PC-9 (cell line): ENCODE measurements at regions not wholly inside any gene's neighbourhood (a gene's known extent, or its start where the extent isn't known, plus 50 kb on each side); places are given as distances from the start of the nearest gene placed in this dataset.

Experiments
- BruUV-seq: library from RNA; stranded (reverse); fragments of 400-500 nt; replicated peaks from 2 replicates; lab custom pipeline; 2021; lab: Mats Ljungman, UMichigan
- CTCF ChIA-PET: fragments of 300-600 bp; sonication (Branson Sonifier 250); formaldehyde crosslinking; loops from one replicate; lab custom pipeline; 2022; ENCODE audit warnings: antibody characterized with exemption; lab: Charles Lee
- POLR2A ChIA-PET: fragments of 300-600 bp; sonication (Branson Sonifier 250); formaldehyde crosslinking; loops from one replicate; lab custom pipeline; 2022; ENCODE audit warnings: antibody characterized with exemption; ENCODE audit not compliant: unreplicated experiment; lab: Charles Lee
- DNase-seq, 2 experiments: peaks; one replicate each; pipeline versions ENCODE4 v3.0.0 to v3.0.0-alpha.2; 2015 to 2022; ENCODE audit warnings: mixed read lengths in 1 of 2
- H2AFZ ChIP-seq: fragments of 200-600 bp; sonication (generic); 2 replicates; pipeline ENCODE4 v1.8.1; 2017; ENCODE audit warnings: antibody characterized with exemption
- H3F3A ChIP-seq: fragments of 200-600 bp; sonication (generic); 2 replicates; pipeline ENCODE4 v1.8.1; 2017; ENCODE audit warnings: antibody characterized with exemption, mild to moderate bottlenecking, low read depth; ENCODE audit not compliant: insufficient read depth
- H3K27ac ChIP-seq: fragments of 200-600 bp; sonication (generic); 2 replicates; pipeline ENCODE4 v1.6.1; 2016; ENCODE audit warnings: mixed run types
- H3K27me3 ChIP-seq: fragments of 200-600 bp; sonication (generic); 2 replicates; pipeline ENCODE4 v1.6.1; 2016; ENCODE audit warnings: low read depth, mixed run types; ENCODE audit not compliant: insufficient read depth
- H3K36me3 ChIP-seq: fragments of 200-600 bp; sonication (generic); 2 replicates; pipeline ENCODE4 v1.6.1; 2016; ENCODE audit warnings: low read depth, mixed run types
- H3K4me1 ChIP-seq: fragments of 200-600 bp; sonication (generic); replicated peaks from 2 replicates; pipeline ENCODE4 v1.6.1; 2016; ENCODE audit warnings: mixed run types; ENCODE audit not compliant: insufficient read depth
- H3K4me2 ChIP-seq: fragments of 200-600 bp; sonication (generic); 2 replicates; pipeline ENCODE4 v1.6.1; 2017; ENCODE audit warnings: mixed run types
- H3K4me3 ChIP-seq: fragments of 200-600 bp; sonication (generic); 2 replicates; pipeline ENCODE4 v1.6.1; 2016; ENCODE audit warnings: mixed run types
- H3K79me2 ChIP-seq: fragments of 200-600 bp; sonication (generic); 2 replicates; pipeline ENCODE4 v1.6.1; 2017; ENCODE audit warnings: low read depth, mixed run types
- H3K9me2 ChIP-seq: fragments of 200-600 bp; sonication (generic); 2 replicates; pipeline ENCODE4 v1.8.1; 2017; ENCODE audit warnings: mild to moderate bottlenecking; ENCODE audit not compliant: insufficient read depth
- H3K9me3 ChIP-seq: fragments of 200-600 bp; sonication (generic); 2 replicates; pipeline ENCODE4 v1.8.1; 2016; ENCODE audit warnings: low read depth; ENCODE audit not compliant: insufficient read depth
- H4K20me1 ChIP-seq: fragments of 200-600 bp; sonication (generic); 2 replicates; pipeline ENCODE4 v1.8.1; 2017; ENCODE audit not compliant: insufficient read depth
- CTCF ChIP-seq: fragments of 200-600 bp; sonication (generic); conservative IDR thresholded peaks from 2 replicates; pipeline ENCODE4 v1.6.1; 2017; ENCODE audit warnings: mixed run types, antibody characterized with exemption, mild to moderate bottlenecking, moderate library complexity
- EZH2 ChIP-seq: fragments of 200-600 bp; sonication (generic); IDR thresholded peaks from 2 replicates; pipeline ENCODE4 v1.8.0; 2017; ENCODE audit warnings: antibody characterized with exemption, low read depth
- intact Hi-C: fragments of 100-400 bp; cut with micrococcal nuclease; formaldehyde crosslinking; loops from one replicate; pipeline ENCODE4 v1.10.0; 2022; ENCODE audit not compliant: unreplicated experiment

GRCh38 chr2:82674652-82675051 is 1784.4 kb downstream of the SUCLG1 start:
- no peaks in the 10 kb centered on the region for H3K9me3 ChIP-seq
- POLR2A ChIA-PET: no interaction called here
- H3F3A ChIP-seq: no peaks in the 10 kb centered on the region
- no peak overlapping the region for H3K4me3 ChIP-seq
- no TSS peak for BruUV-seq
- CTCF ChIA-PET: no interaction called here
- no peak for TF ChIP-seq CTCF
- no peak for TF ChIP-seq EZH2
- H3K27me3 ChIP-seq: no peaks in the 10 kb centered on the region
- no peak overlapping the region for H2AFZ ChIP-seq
- H3K4me2 ChIP-seq: no peak overlapping the region
- intact Hi-C loops: no loop called here
- H3K79me2 ChIP-seq: no peaks in the 10 kb centered on the region
- H4K20me1 ChIP-seq: no peaks in the 10 kb centered on the region
- DNase-seq: no peak
- no peaks in the 10 kb centered on the region for H3K4me1 ChIP-seq
- H3K27ac ChIP-seq: no peak overlapping the region
- no peaks in the 10 kb centered on the region for H3K36me3 ChIP-seq
- no peaks in the 10 kb centered on the region for H3K9me2 ChIP-seq

DNA sequence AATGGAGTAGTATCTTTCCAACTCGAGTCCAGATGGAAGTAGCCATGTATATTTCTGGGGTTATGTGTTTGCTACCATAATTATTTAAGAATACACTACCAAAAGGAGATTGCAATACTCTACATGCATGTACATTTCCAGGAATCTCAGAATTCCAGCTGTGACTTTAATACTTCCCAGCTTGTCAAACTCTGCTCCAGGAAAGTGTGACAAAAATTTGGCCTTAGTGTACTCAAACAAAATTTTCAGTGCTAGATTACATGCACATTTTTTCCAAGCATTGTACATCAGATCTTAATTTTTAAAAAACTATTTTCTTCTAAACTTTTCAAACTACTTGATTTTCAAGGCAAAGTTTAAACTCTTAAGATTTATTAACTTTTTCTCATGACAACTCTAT is 1791.6 kb downstream of the SUCLG1 start:
- H3K27me3 ChIP-seq: no peaks in the 10 kb centered on the region
- ChIA-PET CTCF (no interaction called here), POLR2A (no interaction called here)
- H4K20me1 ChIP-seq: no peaks in the 10 kb centered on the region
- no peaks in the 10 kb centered on the region for H3K9me2 ChIP-seq
- no peaks in the 10 kb centered on the region for H3F3A ChIP-seq
- H3K79me2 ChIP-seq: no peaks in the 10 kb centered on the region
- no peak for DNase-seq
- H3K4me3 ChIP-seq: no peak overlapping the region
- no peak overlapping the region for H2AFZ ChIP-seq
- BruUV-seq: no TSS peak
- intact Hi-C loops: no loop called here
- H3K4me2 ChIP-seq: no peak overlapping the region
- TF ChIP-seq EZH2: no peak
- TF ChIP-seq CTCF: no peak
- H3K27ac ChIP-seq: no peak overlapping the region
- H3K9me3 ChIP-seq: no peaks in the 10 kb centered on the region
- no peaks in the 10 kb centered on the region for H3K36me3 ChIP-seq
- H3K4me1 ChIP-seq: no peaks in the 10 kb centered on the region

DNA sequence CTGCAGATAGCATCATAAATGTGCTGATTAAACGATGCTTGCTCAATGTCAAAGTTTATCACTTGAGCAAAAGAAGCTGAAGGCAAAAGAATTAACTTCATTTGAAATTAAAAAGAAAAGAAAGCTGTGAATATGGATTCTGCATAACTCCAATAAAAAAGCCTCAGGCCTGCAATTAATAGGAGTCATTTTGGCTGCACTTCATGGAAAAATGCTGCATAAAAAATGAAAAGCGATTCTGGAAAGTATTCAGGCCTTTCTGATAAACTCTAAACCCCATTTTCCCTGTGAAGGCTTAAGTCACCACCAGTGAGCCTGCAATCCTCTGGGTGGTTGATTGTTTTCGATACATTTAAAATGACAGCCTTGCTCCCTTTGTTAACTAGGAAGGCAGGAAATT is 1793.4 kb downstream of the SUCLG1 start:
- no TSS peak for BruUV-seq
- Histone ChIP-seq H4K20me1 (no peaks in the 10 kb centered on the region), H3K79me2 (no peaks in the 10 kb centered on the region), H3K27ac (no peak overlapping the region), H3F3A (no peaks in the 10 kb centered on the region), H2AFZ (no peak overlapping the region), H3K4me2 (no peak overlapping the region), H3K4me3 (no peak overlapping the region), H3K4me1 (no peaks in the 10 kb centered on the region), H3K9me3 (no peaks in the 10 kb centered on the region), H3K36me3 (no peaks in the 10 kb centered on the region), H3K27me3 (no peaks in the 10 kb centered on the region), H3K9me2 (no peaks in the 10 kb centered on the region)
- intact Hi-C loops: no loop called here
- ChIA-PET CTCF (no interaction called here), POLR2A (no interaction called here)
- TF ChIP-seq EZH2 (no peak), CTCF (no peak)
- no peak for DNase-seq
